ENCODE measurements at regions not wholly inside any gene's neighbourhood (a gene's known extent, or its start where the extent isn't known, plus 50 kb on each side); places are given as distances from the start of the nearest gene placed in this dataset.
A peak's percentile ranks its signal among the peaks of the same experiment; 100 is the strongest.

GRCh38 chr9:129507805-129508204 is 113.1 kb downstream of the C9orf50 start:
- Histone ChIP-seq H3K9me3 (ENCODE audit: control insufficient read depth, insufficient read depth, low read length) (peaks cover 26% of the 10 kb centered on the region), H4K8ac (ENCODE audit: low read depth in 2 of 2, low read length in 2 of 2) (no peak overlapping the region), H3K4ac (ENCODE audit: low read depth, low read length) (no peak overlapping the region), H3K4me1 (ENCODE audit: control insufficient read depth, insufficient read depth, low read length) (peaks cover 9% of the 10 kb centered on the region), H4K20me1 (ENCODE audit: insufficient read depth, low read length) (no peaks in the 10 kb centered on the region), H4K91ac (ENCODE audit: insufficient read depth, low read depth, low read length) (peak overlapping the region; percentile 48), H3K9ac (ENCODE audit: low read depth, low read length) (no peak overlapping the region), H2AFZ (replicated peaks; ENCODE audit: low read length, poor library complexity) (no peak overlapping the region), H3K56ac (ENCODE audit: extremely low read depth, insufficient read depth, low read length) (no peak overlapping the region), H4K5ac (ENCODE audit: low read depth, low read length) (no peak overlapping the region; the same call in 1 of the 2 replicates), H3K36me3 (ENCODE audit: control insufficient read depth, insufficient read depth, low read length) (peaks cover 6% of the 10 kb centered on the region; the same call in 1 of the 2 replicates), H2BK120ac (ENCODE audit: low read depth, low read length) (0 out of 2 replicates have a peak overlapping the region, but pooled peaks have one; percentile 3), H2AK9ac (replicated peaks; ENCODE audit: low read depth, low read length, poor library complexity) (no peak overlapping the region), H3K79me1 (ENCODE audit: low read depth in 1 of 2, low read length in 2 of 2) (no peaks in the 10 kb centered on the region; a peak in 1 of 4 replicates), H3K27me3 (ENCODE audit: control insufficient read depth, insufficient read depth, low read length) (no peaks in the 10 kb centered on the region), H3K23ac (ENCODE audit: low read depth, low read length) (no peak overlapping the region), H2BK15ac (ENCODE audit: low read depth, low read length) (0 out of 3 replicates have a peak overlapping the region, but pooled peaks have one; percentile 27), H3K27ac (ENCODE audit: insufficient read depth, low read length) (no peak overlapping the region), H3K14ac (replicated peaks; ENCODE audit: low read depth, low read length) (no peak overlapping the region), H3K4me3 (ENCODE audit: insufficient read depth, low read depth, low read length) (no peak overlapping the region), H2BK20ac (ENCODE audit: low read depth, low read length) (0 out of 2 replicates have a peak overlapping the region, but pooled peaks have one; percentile 1), H3K4me2 (ENCODE audit: low read depth, low read length) (no peak overlapping the region), H3K18ac (ENCODE audit: low read depth, low read length) (0 out of 2 replicates have a peak overlapping the region, but pooled peaks have one; percentile 4), H2AK5ac (ENCODE audit: low read depth, low read length) (peak overlapping the region; percentile 42; the same call in 1 of the 2 replicates), H3K9me1 (ENCODE audit: insufficient read depth, low read length) (peaks cover 6% of the 10 kb centered on the region; the same call in 1 of the 2 replicates), H2BK5ac (ENCODE audit: low read depth, low read length, poor library complexity, severe bottlenecking) (peak overlapping the region; percentile 24)
- ATAC-seq (ENCODE audit: low read depth): no peak
- POLR2A ChIA-PET (ENCODE audit: unreplicated experiment): no interaction called here
- intact Hi-C loops (cut with micrococcal nuclease) (no loop called here), dilution Hi-C loops (cut with HindIII; ENCODE audit: low sequenced_read_pairs, unreplicated experiment) (no loop called here), in situ Hi-C loops (cut with MboI; ENCODE audit: low sequenced_read_pairs) (no loop called here)
- TF ChIP-seq ELK1 (IDR thresholded peaks at IDR 0.05; ENCODE audit: borderline replicate concordance, low read depth, low read length) (no peak), RFX5 (IDR thresholded peaks at IDR 0.05; ENCODE audit: low read depth, low read length) (no peak), MXI1 (IDR thresholded peaks at IDR 0.05; ENCODE audit: borderline replicate concordance, low read depth, low read length) (no peak), MAFK (IDR thresholded peaks at IDR 0.05; ENCODE audit: low read depth, low read length) (no peak), USF2 (IDR thresholded peaks at IDR 0.05; ENCODE audit: low read depth, low read length) (no peak), NFE2L2 (IDR thresholded peaks at IDR 0.05; ENCODE audit: low read depth, low read length) (no peak), CHD1 (IDR thresholded peaks at IDR 0.05; ENCODE audit: low read depth, low read length) (no peak), FOS (IDR thresholded peaks at IDR 0.05; ENCODE audit: low read depth, low read length) (no peak)
- CTCF ChIA-PET: no interaction called here
- no TSS peak for BruUV-seq (replicated peaks)
- WGBS, 2 experiments (ENCODE audit: extremely low coverage in 2 of 2, insufficient read length in 1 of 2): 100% methylated on average over 3 of the region's 5 CpGs; no CpG with 5 or more reads in 1 of the 2 experiments
- DNase-seq: no peak
